ENCODE measurements at regions not wholly inside any gene's neighbourhood (a gene's known extent, or its start where the extent isn't known, plus 50 kb on each side); places are given as distances from the start of the nearest gene placed in this dataset.
"Not testable (repeated sequence)": the region's sequence is repeated elsewhere in the genome, so short reads cannot be mapped to it uniquely, and the experiment has no call there.

DNA sequence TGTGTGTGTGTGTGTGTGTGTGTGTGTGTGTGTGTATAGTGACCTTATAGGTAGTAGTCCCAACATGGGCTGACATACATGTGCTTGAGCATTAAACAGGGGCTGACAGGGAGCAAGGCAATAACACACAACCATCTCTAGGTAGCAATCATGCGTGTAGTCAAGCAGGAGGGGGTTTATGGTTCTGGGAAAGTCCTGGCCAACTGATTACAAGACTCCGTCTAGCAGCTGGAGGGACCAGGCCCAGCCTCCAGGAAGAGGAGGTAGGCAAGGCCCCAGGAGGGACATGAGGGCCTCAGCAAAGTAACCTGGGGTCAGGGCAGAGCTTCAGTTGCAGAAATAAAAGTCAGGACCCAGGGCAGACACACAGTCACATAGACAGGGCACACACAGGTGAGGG is 60.6 kb upstream of the E2F3 start:
- DNase-seq (ENCODE audit: low read depth) = no peak

DNA sequence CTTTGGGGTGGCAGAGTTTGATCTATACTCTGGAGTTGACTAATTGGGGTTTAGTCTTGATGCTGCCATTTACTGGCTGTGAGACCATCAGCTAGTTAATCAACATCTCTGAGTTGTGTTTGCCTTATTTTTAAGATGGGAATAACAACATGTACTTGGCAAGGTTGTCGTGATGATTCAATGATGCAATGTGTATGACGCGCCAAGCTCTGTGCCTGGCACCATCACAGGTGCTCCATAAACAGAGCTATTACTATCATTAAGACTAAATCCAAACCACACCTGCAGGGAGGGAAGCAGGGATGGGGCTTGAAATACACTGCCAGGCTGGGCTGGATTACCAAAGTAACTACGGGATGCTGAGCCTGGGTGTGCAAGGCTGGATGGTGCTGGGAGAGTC is 60.1 kb upstream of the E2F3 start:
- DNase-seq (ENCODE audit: low read depth) = no peak

DNA sequence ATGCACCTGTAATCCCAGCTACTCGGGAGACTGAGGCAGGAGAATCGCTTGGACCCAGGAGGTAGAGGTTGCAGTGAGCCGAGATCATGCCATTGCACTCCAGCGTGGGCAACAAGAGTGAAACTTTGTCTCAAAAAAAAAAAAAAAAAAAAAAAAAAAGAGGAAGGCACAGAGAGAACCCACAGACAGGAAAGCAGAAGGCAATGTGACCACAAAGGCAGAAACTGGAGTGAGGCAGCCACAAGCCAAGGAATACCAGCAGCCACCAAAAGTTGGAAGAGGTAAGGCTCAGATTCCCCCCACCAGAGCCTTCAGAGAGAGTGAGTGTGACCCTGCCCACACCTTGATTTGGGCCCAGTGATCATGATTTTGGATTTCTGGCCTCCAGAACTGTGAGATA is 54.7 kb upstream of the E2F3 start:
- not testable (repeated sequence) for DNase-seq (ENCODE audit: low read depth)

DNA sequence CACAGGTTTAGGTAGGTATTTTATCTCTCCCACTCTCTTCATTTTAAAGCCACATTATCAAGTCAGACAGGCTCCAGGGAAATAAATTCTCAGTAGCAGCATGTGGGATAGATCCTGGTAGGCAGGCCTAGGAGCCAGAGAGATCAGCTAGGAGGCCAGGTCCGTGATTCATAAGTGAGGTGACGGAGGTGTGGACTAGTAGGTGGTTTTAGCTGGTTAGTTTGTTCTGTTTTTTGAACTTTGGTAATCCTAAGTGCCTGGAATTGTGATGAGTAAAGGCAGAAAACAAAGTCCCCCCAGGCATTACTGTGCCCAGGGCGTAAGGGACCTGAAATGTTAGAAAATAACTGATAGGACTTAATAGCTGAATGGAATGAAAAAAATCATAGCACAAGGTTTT is 53.6 kb upstream of the E2F3 start:
- no peak for DNase-seq (ENCODE audit: low read depth)

DNA sequence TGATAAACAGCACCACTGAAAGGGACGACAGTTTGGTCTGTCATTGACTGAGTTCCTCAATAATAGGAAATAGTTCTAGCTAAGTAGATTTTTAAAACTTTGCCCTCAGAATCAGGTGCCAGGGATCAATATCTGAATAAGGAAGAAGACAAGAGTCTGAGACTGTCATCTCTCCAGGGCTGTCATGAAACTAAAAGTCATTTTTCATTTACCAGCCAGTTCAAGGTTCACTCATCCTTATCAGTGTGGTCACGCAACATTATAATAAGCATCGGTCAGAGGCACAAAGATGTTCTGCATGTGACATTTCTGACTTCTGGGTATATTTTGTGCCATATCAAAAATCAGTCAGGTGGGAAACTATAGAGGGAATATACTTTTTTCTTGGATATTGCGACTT is 52.5 kb upstream of the E2F3 start:
- no peak for DNase-seq (ENCODE audit: low read depth)

DNA sequence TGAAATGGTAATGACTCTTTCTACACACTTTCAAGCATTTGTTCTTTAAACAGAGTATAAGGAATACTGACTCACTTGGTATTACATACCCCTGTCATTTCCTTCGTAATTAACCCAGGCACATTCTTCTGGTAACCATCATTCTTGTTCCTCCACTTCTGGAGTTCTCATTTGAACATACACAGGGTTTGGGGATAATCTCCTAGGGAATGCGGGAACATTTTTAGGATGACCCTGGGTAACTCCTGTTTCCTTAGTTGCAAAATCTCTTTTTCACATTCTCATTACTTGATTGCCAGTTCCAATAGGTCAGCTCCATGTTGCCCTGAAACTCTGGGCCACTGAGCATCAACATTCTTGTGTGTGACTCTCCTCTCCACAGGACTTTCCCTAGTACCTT is 51.5 kb upstream of the E2F3 start:
- no peak for DNase-seq (ENCODE audit: low read depth)

DNA sequence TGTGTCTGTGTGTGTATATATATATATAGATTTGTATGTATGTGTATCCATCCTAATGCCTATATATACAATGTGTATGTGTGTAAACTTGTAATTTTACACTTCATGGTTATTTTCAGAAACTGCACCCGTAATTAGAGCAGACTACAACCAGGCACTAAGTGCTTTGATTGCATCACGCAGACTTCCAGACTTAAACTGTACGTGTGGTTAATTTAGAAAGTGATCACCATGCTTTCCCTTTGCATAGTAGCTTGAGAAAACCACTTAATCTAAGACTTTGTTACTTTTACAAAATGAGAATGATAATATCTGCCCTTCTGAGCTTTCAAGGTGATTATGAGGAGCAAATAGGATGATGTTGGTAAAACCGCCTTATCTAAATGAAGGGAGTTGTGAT is 50.1 kb upstream of the E2F3 start:
- DNase-seq (ENCODE audit: low read depth) = no peak
